ENCODE measurements at regions not wholly inside any gene's neighbourhood (a gene's known extent, or its start where the extent isn't known, plus 50 kb on each side); places are given as distances from the start of the nearest gene placed in this dataset.
"Not testable (repeated sequence)": the region's sequence is repeated elsewhere in the genome, so short reads cannot be mapped to it uniquely, and the experiment has no call there.

GRCh38 chr5:30368064-30368463 is 825.4 kb upstream of the CDH6 start:
- no peaks in the 10 kb centered on the region for H3K27me3 ChIP-seq (ENCODE audit: control insufficient read depth, insufficient read depth, low read length)
- no peak overlapping the region for H3K4me3 ChIP-seq (ENCODE audit: low read depth, low read length)
- no peak for DNase-seq (ENCODE audit: low read depth, low spot score)
- H3K27ac ChIP-seq (ENCODE audit: low read depth, low read length) = no peak overlapping the region
- ChIA-PET POLR2A (no interaction called here), CTCF (no interaction called here)
- no peak for TF ChIP-seq CTCF (IDR thresholded peaks at IDR 0.05; ENCODE audit: low read depth, low read length)
- H3K9me3 ChIP-seq (ENCODE audit: control insufficient read depth, insufficient read depth, low read length) = no peaks in the 10 kb centered on the region

- POLR2A ChIA-PET; H3K27ac ChIP-seq (ENCODE audit: low read depth, low read length); H3K9me3 ChIP-seq (ENCODE audit: control insufficient read depth, insufficient read depth, low read length); CTCF ChIA-PET; H3K4me3 ChIP-seq (ENCODE audit: low read depth, low read length); DNase-seq (ENCODE audit: low read depth, low spot score); H3K27me3 ChIP-seq (ENCODE audit: control insufficient read depth, insufficient read depth, low read length): not testable (repeated sequence)
Observed at GRCh38 chr5:30365031-30365430, 828.5 kb upstream of the CDH6 start.

- H3K4me3 ChIP-seq (ENCODE audit: low read depth, low read length) = no peak overlapping the region
- no peak for TF ChIP-seq CTCF (IDR thresholded peaks at IDR 0.05; ENCODE audit: low read depth, low read length)
- H3K9me3 ChIP-seq (ENCODE audit: control insufficient read depth, insufficient read depth, low read length) = no peaks in the 10 kb centered on the region
- H3K27ac ChIP-seq (ENCODE audit: low read depth, low read length) = no peak overlapping the region
- no peaks in the 10 kb centered on the region for H3K27me3 ChIP-seq (ENCODE audit: control insufficient read depth, insufficient read depth, low read length)
- no peak for DNase-seq (ENCODE audit: low read depth, low spot score)
- CTCF ChIA-PET = no interaction called here
- POLR2A ChIA-PET = no interaction called here
Observed at GRCh38 chr5:30357371-30357770, 836.1 kb upstream of the CDH6 start.

- CTCF ChIA-PET = no interaction called here
Observed at GRCh38 chr5:30355675-30356074, 837.8 kb upstream of the CDH6 start.

GRCh38 chr5:30347858-30348257 is 845.6 kb upstream of the CDH6 start:
- H3K4me3 ChIP-seq (ENCODE audit: low read depth, low read length) = no peak overlapping the region
- CTCF ChIA-PET = no interaction called here
- TF ChIP-seq CTCF (IDR thresholded peaks at IDR 0.05; ENCODE audit: low read depth, low read length) = no peak
- no peak for DNase-seq (ENCODE audit: low read depth, low spot score)
- no peak overlapping the region for H3K27ac ChIP-seq (ENCODE audit: low read depth, low read length)
- POLR2A ChIA-PET = no interaction called here
- no peaks in the 10 kb centered on the region for H3K27me3 ChIP-seq (ENCODE audit: control insufficient read depth, insufficient read depth, low read length)
- H3K9me3 ChIP-seq (ENCODE audit: control insufficient read depth, insufficient read depth, low read length) = peaks cover 5% of the 10 kb centered on the region; the same call in 1 of the 2 replicates

More at GRCh38 chr5:30355675-30356074, 837.8 kb upstream of the CDH6 start:
- TF ChIP-seq CTCF (IDR thresholded peaks at IDR 0.05; ENCODE audit: low read depth, low read length) = no peak
- H3K9me3 ChIP-seq (ENCODE audit: control insufficient read depth, insufficient read depth, low read length) = no peaks in the 10 kb centered on the region
- H3K4me3 ChIP-seq (ENCODE audit: low read depth, low read length) = no peak overlapping the region
- DNase-seq (ENCODE audit: low read depth, low spot score) = no peak
- POLR2A ChIA-PET = no interaction called here
- no peak overlapping the region for H3K27ac ChIP-seq (ENCODE audit: low read depth, low read length)
- H3K27me3 ChIP-seq (ENCODE audit: control insufficient read depth, insufficient read depth, low read length) = no peaks in the 10 kb centered on the region

- H3K4me3 ChIP-seq (ENCODE audit: low read depth, low read length); H3K9me3 ChIP-seq (ENCODE audit: control insufficient read depth, insufficient read depth, low read length); DNase-seq (ENCODE audit: low read depth, low spot score); POLR2A ChIA-PET; H3K27me3 ChIP-seq (ENCODE audit: control insufficient read depth, insufficient read depth, low read length); H3K27ac ChIP-seq (ENCODE audit: low read depth, low read length): not testable (repeated sequence)
- CTCF ChIA-PET = interaction anchor here (0.6 kb wide), 1 partner anchor 8 kb away, joined by 3 read pairs; no protein-coding TSS in a partner anchor
Observed at GRCh38 chr5:30345539-30346345, 847.7 kb upstream of the CDH6 start.
